ENCODE measurements at regions not wholly inside any gene's neighbourhood (a gene's known extent, or its start where the extent isn't known, plus 50 kb on each side); places are given as distances from the start of the nearest gene placed in this dataset.
"Not testable (repeated sequence)": the region's sequence is repeated elsewhere in the genome, so short reads cannot be mapped to it uniquely, and the experiment has no call there.

- H3K27ac ChIP-seq, result no peak overlapping the region
- H3K27me3 ChIP-seq, result no peaks in the 10 kb centered on the region
- H3K36me3 ChIP-seq, result no peaks in the 10 kb centered on the region
- no peaks in the 10 kb centered on the region for H3K4me1 ChIP-seq
- intact Hi-C loops (cut with DNase I; ENCODE audit: low total_unique reads), result no loop called here
- H3K4me3 ChIP-seq, result no peak overlapping the region
- H3K9me3 ChIP-seq, result no peaks in the 10 kb centered on the region
- no peak for TF ChIP-seq POLR2AphosphoS5 (IDR thresholded peaks at IDR 0.05)
- no peak for TF ChIP-seq POLR2A (IDR thresholded peaks at IDR 0.05)
- TF ChIP-seq CTCF (IDR thresholded peaks at IDR 0.05), result no peak
- no peak for DNase-seq (ENCODE audit: low spot score in 2 of 2)
Observed at GRCh38 chr1:224548676-224549075, 67.4 kb upstream of the CNIH3 start.

GRCh38 chr1:224551189-224551588 lies 64.9 kb upstream of the CNIH3 start:
- H3K36me3 ChIP-seq; DNase-seq (ENCODE audit: low spot score in 2 of 2); intact Hi-C loops (cut with DNase I; ENCODE audit: low total_unique reads); H3K27ac ChIP-seq; H3K27me3 ChIP-seq; H3K9me3 ChIP-seq; H3K4me1 ChIP-seq; H3K4me3 ChIP-seq: not testable (repeated sequence)

DNA sequence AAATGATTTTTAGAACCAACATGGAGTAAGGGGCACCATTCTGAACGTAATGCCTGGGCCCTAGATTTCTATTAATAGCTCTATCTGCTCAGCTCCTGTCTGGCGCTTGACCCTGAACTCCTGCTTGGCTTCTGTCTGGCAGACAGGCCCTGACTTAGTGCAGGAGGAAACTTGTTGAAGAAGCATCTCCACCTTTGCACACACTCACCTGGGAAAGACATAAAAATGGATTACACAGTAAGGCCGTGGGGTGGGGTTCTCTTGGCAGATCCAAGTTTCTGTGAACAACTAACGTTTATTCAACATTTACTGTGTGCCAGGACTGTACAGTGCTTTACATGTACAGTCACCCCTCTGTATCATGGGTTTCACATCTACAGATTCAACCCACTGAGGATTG lies 62.1 kb upstream of the CNIH3 start:
- Histone ChIP-seq H3K4me1 (no peaks in the 10 kb centered on the region), H3K4me3 (no peak overlapping the region), H3K27ac (no peak overlapping the region), H3K9me3 (no peaks in the 10 kb centered on the region), H3K27me3 (no peaks in the 10 kb centered on the region), H3K36me3 (no peaks in the 10 kb centered on the region)
- no peak for TF ChIP-seq POLR2AphosphoS5 (IDR thresholded peaks at IDR 0.05)
- no peak for DNase-seq (ENCODE audit: low spot score in 2 of 2)
- intact Hi-C loops (cut with DNase I; ENCODE audit: low total_unique reads), result loop anchor here (2.0 kb wide), 1 partner anchor 33 kb away; no protein-coding TSS in a partner anchor

DNA sequence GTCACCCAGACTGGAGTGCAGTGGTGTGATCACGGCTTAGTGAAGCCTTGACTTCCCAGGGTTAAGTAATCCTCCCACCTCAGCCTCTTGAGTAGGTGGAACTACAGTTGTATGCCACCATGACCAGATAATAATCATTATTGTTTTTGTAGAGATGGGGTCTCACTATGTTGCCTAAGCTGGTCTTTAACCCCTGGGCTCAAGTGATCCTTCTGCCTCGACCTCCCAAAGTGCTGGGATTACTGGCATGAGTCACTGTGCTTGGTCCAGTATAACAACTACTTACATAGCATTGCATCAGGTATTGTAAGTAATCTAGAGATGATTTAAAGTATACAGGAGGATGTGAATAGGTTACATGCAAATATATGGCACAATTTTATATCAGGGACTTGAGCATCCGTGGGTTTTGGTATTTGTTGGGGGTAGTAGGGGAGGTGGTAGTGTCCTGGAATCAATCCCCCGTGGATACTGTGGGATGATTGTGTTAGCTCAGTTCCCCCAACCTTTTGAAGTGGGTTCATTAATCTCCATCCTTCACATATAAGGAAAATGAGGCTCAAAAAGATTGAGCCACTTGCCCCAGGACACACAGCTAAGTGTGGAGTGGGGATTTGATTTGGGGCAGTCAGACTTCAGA lies 61.4 kb upstream of the CNIH3 start:
- intact Hi-C loops (cut with DNase I; ENCODE audit: low total_unique reads), result loop anchor here (2.0 kb wide), 1 partner anchor 32 kb away; no protein-coding TSS in a partner anchor
- Histone ChIP-seq H3K27ac (no peak overlapping the region), H3K36me3 (no peaks in the 10 kb centered on the region), H3K27me3 (no peaks in the 10 kb centered on the region), H3K4me1 (no peaks in the 10 kb centered on the region), H3K9me3 (no peaks in the 10 kb centered on the region), H3K4me3 (no peak overlapping the region)
- TF ChIP-seq CTCF (IDR thresholded peaks at IDR 0.05) (no peak), POLR2A (IDR thresholded peaks at IDR 0.05) (no peak), POLR2AphosphoS5 (IDR thresholded peaks at IDR 0.05) (no peak)
- DNase-seq (ENCODE audit: low spot score in 2 of 2), result no peak

GRCh38 chr1:224558904-224559303 lies 57.2 kb upstream of the CNIH3 start:
- intact Hi-C loops (cut with DNase I; ENCODE audit: low total_unique reads), result no loop called here
- Histone ChIP-seq H3K9me3 (no peaks in the 10 kb centered on the region), H3K4me3 (no peak overlapping the region), H3K27ac (no peak overlapping the region), H3K27me3 (no peaks in the 10 kb centered on the region), H3K36me3 (no peaks in the 10 kb centered on the region), H3K4me1 (no peaks in the 10 kb centered on the region)
- no peak for TF ChIP-seq POLR2A (IDR thresholded peaks at IDR 0.05)
- no peak for TF ChIP-seq POLR2AphosphoS5 (IDR thresholded peaks at IDR 0.05)
- no peak for TF ChIP-seq CTCF (IDR thresholded peaks at IDR 0.05)
- DNase-seq (ENCODE audit: low spot score in 2 of 2), result no peak

DNA sequence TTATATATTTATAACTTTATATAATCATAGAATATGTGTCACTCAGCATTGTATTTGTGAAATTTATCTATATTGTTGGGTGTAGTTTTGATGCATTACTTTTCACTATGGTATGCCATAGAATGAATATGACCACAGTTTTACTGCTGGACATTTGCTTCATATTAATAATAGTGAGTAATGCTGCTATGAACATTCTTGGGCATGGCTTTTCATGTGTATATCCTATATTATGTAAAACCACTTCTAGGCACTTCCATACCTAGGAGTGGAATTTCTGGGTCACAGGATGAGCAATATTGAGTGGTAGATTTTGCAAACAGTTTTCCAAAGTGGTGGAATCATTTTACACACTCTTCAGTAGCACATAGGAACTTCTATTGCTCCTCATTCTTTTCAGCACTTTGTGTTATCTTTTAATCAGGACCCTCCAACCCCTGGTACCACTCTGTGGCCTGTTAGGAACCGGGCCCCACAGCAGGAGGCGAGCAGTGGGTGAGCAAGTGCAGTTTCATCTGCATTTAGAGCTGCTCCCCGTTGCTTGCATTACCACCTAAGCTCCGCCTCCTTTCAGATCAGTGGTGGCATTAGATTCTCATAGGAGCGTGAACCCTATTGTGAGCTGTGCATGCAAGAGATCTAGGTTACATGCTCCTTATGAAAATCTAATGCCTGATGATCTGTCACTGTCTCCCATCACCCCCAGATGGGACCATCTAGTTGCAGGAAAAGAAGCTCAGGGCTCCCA lies 56.0 kb upstream of the CNIH3 start:
- intact Hi-C loops (cut with DNase I; ENCODE audit: low total_unique reads), result no loop called here
- Histone ChIP-seq H3K4me1 (no peaks in the 10 kb centered on the region), H3K4me3 (no peak overlapping the region), H3K9me3 (no peaks in the 10 kb centered on the region), H3K27ac (no peak overlapping the region), H3K36me3 (no peaks in the 10 kb centered on the region), H3K27me3 (no peaks in the 10 kb centered on the region)
- DNase-seq (ENCODE audit: low spot score in 2 of 2), result no peak
- TF ChIP-seq CTCF (IDR thresholded peaks at IDR 0.05), result no peak

GRCh38 chr1:224562881-224563280 lies 53.2 kb upstream of the CNIH3 start:
- H3K36me3 ChIP-seq; intact Hi-C loops (cut with DNase I; ENCODE audit: low total_unique reads); H3K4me1 ChIP-seq; H3K4me3 ChIP-seq; DNase-seq (ENCODE audit: low spot score in 2 of 2); H3K9me3 ChIP-seq; H3K27me3 ChIP-seq; H3K27ac ChIP-seq: not testable (repeated sequence)
